Prostate gland (tissue), 2 donors: ENCODE measurements at regions not wholly inside any gene's neighbourhood (a gene's known extent, or its start where the extent isn't known, plus 50 kb on each side); places are given as distances from the start of the nearest gene placed in this dataset.
"Not testable (repeated sequence)": the region's sequence is repeated elsewhere in the genome, so short reads cannot be mapped to it uniquely, and the experiment has no call there.

ENCODE experiments used
- CTCF ChIP-seq, 4 experiments: fragments of 200-600 bp in 2 of 4; fragments of 450-650 bp in 2 of 4; sonication (generic) in 2 of 4; IDR thresholded peaks; 1 replicate in 3 of 4; 2 replicates in 1 of 4; pipeline ENCODE4 v1.5.1; 2016 to 2019; ENCODE audit warnings: antibody characterized with exemption in 4 of 4, mild to moderate bottlenecking in 2 of 4, moderate library complexity in 2 of 4
- POLR2AphosphoS5 ChIP-seq: sonication (generic); formaldehyde crosslinking; IDR thresholded peaks from one replicate; pipeline ENCODE4 v1.6.1; 2017; ENCODE audit warnings: antibody characterized with exemption

DNA sequence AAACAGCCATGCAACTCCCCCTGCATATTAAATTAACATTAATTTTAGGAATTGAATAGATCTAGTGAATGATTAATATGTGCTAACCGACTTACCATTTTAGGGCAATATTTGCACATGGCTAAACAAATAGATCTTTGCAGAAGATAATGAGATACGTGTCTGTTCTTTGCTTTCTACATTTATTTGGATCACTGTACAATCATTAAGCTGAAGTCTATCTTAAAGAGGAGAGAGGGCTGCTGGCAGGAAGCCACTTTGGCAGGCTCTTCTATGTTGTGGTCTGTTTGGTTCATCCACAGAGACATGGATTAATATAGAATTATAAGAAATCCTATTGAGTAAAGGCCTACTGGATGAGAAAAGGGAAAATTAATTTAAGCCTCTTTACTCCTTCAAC, 318.5 kb downstream of the ANKRD30B start:
- TF ChIP-seq CTCF (IDR thresholded peaks at IDR 0.05); POLR2AphosphoS5: not testable (repeated sequence)
